NCI-H1105 treated with DMSO at 0.1 percent for 48 hours (cell line): ENCODE measurements at regions not wholly inside any gene's neighbourhood (a gene's known extent, or its start where the extent isn't known, plus 50 kb on each side); places are given as distances from the start of the nearest gene placed in this dataset.
A peak's percentile ranks its signal among the peaks of the same experiment; 100 is the strongest.
"Not testable (repeated sequence)": the region's sequence is repeated elsewhere in the genome, so short reads cannot be mapped to it uniquely, and the experiment has no call there.

ENCODE experiments used
- DNase-seq: peaks from one replicate; lab custom pipeline; 2025; lab: John Stamatoyannopoulos, UW

DNA sequence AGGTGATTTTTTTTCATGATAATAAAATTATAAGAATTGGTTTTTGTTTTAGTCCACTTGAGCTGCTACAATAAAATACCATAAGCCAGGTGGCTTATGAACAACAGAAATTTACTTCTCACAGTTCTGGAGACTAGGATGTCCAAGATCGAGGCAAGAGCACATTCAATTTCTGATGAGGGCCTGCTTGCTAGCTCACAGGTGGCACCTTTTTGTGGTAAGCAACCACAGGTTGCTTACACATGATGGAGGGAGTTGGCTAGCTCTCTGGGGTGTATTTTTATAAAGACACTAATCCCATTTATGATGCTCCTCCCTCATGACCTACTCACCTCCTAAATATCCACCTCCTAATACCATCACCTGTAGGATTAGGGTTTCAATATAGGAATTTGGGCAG, 1248.5 kb upstream of the TENM3 start:
- DNase-seq = no peak

DNA sequence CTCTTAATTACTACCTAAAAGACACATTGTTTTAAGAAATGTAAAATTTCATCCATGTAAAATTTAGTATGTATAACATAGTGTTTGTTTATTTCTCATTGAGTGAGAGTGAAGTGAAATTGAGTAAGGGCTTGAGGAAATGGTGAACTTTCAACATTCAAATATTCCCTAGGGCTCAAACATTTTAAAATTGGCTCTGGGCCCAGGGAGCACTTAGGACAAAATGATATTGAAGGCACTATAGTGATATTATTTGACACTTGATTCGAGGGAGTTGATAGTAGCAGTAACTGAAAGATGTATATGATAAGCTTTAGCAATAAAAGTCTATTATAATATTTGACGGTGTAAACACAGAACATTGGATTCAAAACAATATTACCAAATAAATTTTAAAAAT, 1244.0 kb upstream of the TENM3 start:
- DNase-seq = peak; percentile 75

GRCh38 chr4:181004056-181004455, 1239.1 kb upstream of the TENM3 start:
- no peak for DNase-seq

- no peak for DNase-seq
Observed at GRCh38 chr4:181006499-181007260, 1236.5 kb upstream of the TENM3 start.

GRCh38 chr4:181007751-181008150, 1235.5 kb upstream of the TENM3 start:
- no peak for DNase-seq

DNA sequence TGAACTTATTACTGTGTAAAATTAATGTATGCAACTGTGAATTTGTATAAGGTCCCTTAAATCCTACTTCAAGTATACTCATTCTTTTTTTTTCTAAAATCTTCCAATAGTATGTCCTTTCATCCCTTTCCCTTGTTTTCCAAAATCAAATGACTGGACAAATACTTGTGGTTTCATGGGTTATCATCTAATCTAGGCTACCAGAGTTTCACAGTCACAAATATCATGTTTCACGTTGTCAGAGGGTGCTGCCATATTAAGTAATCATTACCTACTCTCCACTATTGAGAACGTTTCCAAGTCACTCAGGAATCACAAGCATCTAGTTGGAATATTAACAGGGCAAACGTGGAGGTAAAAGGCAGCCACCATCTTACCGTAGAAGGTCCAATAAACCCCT, 1235.0 kb upstream of the TENM3 start:
- no peak for DNase-seq

GRCh38 chr4:181013162-181013561, 1230.0 kb upstream of the TENM3 start:
- DNase-seq = no peak

DNA sequence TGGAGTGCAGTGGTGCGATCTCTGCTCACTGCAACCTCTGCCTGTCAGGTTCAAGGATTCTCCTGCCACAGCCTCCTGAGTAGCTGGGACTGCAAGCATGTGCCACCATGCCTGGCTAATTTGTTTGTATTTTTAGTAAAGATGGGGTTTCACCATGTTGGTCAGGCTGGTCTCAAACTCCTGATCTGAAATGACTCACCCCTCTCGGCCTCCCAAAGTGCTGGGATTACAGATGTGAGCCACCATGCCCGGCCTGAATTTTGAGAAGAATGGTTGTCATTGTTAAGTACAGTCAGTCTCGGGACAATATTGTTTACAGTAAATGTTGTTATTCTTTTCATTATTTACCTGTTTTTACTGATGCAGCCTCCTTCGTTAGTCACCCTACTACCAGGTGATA, 1226.2 kb upstream of the TENM3 start:
- DNase-seq = no peak

- DNase-seq = no peak
Observed at GRCh38 chr4:181018472-181018871, 1224.7 kb upstream of the TENM3 start.

- no peak for DNase-seq
Observed at GRCh38 chr4:181018913-181019312, 1224.3 kb upstream of the TENM3 start.

DNA sequence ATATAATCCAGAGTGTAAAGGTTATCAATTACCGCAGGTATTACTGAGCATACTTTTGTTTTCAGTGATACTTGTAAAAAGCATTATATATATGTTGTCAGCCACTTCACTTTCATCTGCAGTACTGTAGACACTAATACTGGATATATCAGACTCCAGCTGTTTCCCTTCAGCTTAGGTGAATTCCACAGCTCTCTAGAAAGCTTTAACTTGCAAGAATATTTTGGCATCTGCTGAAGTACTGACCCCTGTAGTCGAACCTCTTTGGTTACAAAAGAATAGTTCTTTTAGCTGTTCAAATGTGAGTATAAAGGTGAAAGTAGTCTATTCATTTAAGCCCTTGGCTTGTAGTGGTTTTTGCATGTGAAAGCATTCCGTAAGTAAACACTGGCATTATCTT, 1222.7 kb upstream of the TENM3 start:
- no peak for DNase-seq

- DNase-seq = no peak
Observed at GRCh38 chr4:181021213-181021612, 1222.0 kb upstream of the TENM3 start.

DNA sequence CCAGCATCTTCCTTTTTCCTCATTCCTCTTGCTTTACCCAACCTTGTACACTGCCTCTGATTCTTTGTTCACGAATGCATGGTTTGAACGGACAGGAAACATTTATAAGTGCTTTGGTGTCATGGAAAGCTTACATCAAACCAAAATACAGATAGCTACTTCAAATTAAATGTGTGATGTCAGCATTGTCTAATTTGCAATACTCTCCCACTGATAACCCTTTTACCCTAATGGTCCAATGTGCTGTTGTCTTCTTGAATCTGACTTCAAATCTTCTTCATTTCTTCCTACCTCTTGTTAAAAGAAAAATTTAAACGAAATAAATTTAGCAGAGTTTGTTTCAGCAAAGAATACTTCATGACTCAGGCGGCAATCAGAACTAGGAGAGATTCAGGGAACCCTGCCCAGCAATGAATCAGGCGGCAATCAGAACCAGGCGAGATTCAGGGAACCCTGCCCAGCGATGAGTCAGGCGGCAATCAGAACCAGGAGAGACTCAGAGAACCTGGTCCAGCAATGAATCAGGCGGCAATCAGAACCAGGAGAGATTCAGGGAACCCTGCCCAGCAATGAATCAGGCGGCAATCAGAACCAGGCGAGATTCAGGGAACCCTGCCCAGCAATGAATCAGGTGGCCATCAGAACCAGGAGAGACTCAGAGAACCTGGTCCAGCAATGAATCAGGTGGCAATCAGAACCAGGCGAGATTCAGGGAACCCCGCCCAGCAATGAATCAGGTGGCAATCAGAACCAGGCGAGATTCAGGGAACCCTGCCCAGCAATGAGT, 1212.9 kb upstream of the TENM3 start:
- DNase-seq = not testable (repeated sequence)

GRCh38 chr4:181030961-181031360, 1212.2 kb upstream of the TENM3 start:
- no peak for DNase-seq

DNA sequence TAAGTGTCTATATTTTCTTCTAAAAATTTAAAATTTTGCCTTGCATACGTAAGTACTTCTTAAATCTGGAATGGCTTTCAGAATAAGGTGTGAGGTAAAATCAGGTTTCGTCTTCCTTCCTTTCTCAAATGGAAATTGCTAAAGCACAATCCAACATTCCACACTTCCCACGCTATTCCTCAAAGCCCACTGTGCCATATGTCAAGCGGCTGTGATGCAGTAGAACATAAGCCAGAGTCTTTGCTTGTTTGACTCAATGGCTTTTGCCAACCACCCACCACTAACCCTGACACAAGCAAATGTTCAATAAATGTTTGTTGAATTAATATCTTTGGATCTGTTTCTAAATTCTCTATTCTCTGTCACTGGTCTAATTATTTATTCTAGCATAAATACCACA, 1199.7 kb upstream of the TENM3 start:
- DNase-seq = no peak

GRCh38 chr4:181046809-181047208, 1196.4 kb upstream of the TENM3 start:
- no peak for DNase-seq

DNA sequence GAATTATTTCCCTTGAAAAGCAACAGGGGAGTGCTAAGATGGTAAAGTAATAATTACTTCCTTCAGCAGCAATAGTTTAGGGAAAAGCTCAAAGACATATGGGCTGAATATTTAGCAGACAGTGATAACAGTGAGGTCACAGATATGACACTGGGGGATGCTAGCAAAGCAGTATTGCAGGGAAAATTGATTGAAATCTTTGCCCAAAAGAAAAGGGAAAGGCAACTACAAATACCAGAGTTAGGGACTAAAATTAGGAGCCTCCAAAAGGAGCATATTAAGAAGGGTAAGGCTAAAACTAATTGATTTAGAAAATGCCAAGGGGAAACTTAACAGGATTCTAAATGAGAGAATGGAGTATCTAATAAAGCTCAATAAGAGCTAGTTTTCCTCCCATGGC, 1191.3 kb upstream of the TENM3 start:
- no peak for DNase-seq

- no peak for DNase-seq
Observed at GRCh38 chr4:181061787-181062186, 1181.4 kb upstream of the TENM3 start.

- DNase-seq = no peak
Observed at GRCh38 chr4:181063212-181063611, 1180.0 kb upstream of the TENM3 start.

- no peak for DNase-seq
Observed at GRCh38 chr4:181077341-181077740, 1165.9 kb upstream of the TENM3 start.

DNA sequence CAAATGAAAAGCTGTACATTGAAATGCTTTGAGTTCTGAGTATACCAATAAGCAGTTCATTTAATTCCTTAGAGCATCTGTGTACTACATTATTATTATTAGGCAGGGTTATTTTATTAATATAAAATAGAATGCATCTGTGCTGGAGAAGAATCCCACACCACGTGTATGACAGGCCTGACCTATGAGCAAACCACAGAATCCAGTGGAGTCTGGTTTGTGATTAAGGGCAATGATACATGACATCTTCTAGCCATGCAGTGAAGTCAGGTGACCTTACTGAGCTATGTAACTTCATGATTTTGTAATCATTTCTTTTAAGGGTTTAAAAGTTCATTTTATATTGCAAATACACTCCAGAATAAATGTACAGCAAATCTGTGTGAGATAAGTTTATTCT, 1165.0 kb upstream of the TENM3 start:
- DNase-seq = no peak

- no peak for DNase-seq
Observed at GRCh38 chr4:181083757-181084361, 1159.3 kb upstream of the TENM3 start.

GRCh38 chr4:181085557-181085956, 1157.6 kb upstream of the TENM3 start:
- DNase-seq = no peak
